K562 (cell line): ENCODE measurements at regions not wholly inside any gene's neighbourhood (a gene's known extent, or its start where the extent isn't known, plus 50 kb on each side); places are given as distances from the start of the nearest gene placed in this dataset.

ENCODE experiments used
- ATAC-seq: fragments of 200-7000 bp; cut with Tn5 transposase; 3 replicates; pipeline ENCODE4 v1.9.1; 2020; ENCODE audit warnings: moderate library complexity
- BruUV-seq: library from RNA; stranded (reverse); fragments of 400-500 nt; replicated peaks from 2 replicates; lab custom pipeline; 2021; lab: Mats Ljungman, UMichigan
- CTCF ChIA-PET: fragments of 300-600 bp; formaldehyde crosslinking; extraction: SDS; loops from one replicate; lab custom pipeline; 2021; ENCODE audit warnings: low intra/inter-chr PET ratio; lab: Yijun Ruan, JAX
- POLR2A ChIA-PET: fragments of 300-600, 350-650 bp; sonication (Branson Sonifier 250); formaldehyde crosslinking; extraction: SDS; loops from one replicate; lab custom pipeline; 2021; ENCODE audit warnings: antibody characterized with exemption, inconsistent platforms; lab: Yijun Ruan, JAX
- DNase-seq, 4 experiments: peaks; one replicate each; pipeline versions ENCODE4 v3.0.0 to v3.0.0-alpha.2; 2011 to 2018; ENCODE audit warnings: low spot score in 3 of 4, mixed read lengths in 3 of 4; ENCODE audit errors: extremely low read depth in 1 of 4
- FAIRE-seq: peaks from 2 replicates; lab custom pipeline; 2011; peaks lifted over from hg19 to GRCh38; lab: Jason Lieb, UNC
- H2AFZ ChIP-seq: 2 replicates; pipeline ENCODE4 v1.6.0; 2011; ENCODE audit warnings: low read depth, low read length, control low read depth, inconsistent platforms
- H3K27ac ChIP-seq: fragments of 200-600 bp; 3 replicates; pipeline ENCODE4 v1.8.0; 2011; ENCODE audit warnings: low read depth, mild to moderate bottlenecking, control low read depth, inconsistent platforms, low read length, moderate library complexity, mixed read lengths; ENCODE audit errors: extremely low read depth
- H3K27me3 ChIP-seq, 2 experiments: fragments of 300-600 bp in 1 of 2; 2 replicates in 1 of 2; 3 replicates in 1 of 2; pipeline versions ENCODE4 v1.6.0 to v1.8.0; 2011; ENCODE audit warnings: inconsistent platforms in 2 of 2, low read length in 2 of 2, mild to moderate bottlenecking in 1 of 2, mixed read lengths in 1 of 2, moderate library complexity in 1 of 2; ENCODE audit not compliant: control insufficient read depth in 2 of 2, insufficient read depth in 2 of 2
- H3K36me3 ChIP-seq: fragments of 300-600 bp; 3 replicates; pipeline ENCODE4 v1.8.0; 2011; ENCODE audit warnings: mild to moderate bottlenecking, low read length, inconsistent platforms; ENCODE audit not compliant: control insufficient read depth, insufficient read depth
- H3K4me1 ChIP-seq, 2 experiments: fragments of 200-600 bp in 1 of 2; replicated peaks in 1 of 2; 2 replicates in 1 of 2; 3 replicates in 1 of 2; pipeline versions ENCODE4 v1.5.1 to v1.8.0; 2011; ENCODE audit warnings: inconsistent platforms in 2 of 2, low read length in 2 of 2, mild to moderate bottlenecking in 1 of 2, mixed read lengths in 1 of 2, moderate library complexity in 1 of 2; ENCODE audit not compliant: control insufficient read depth in 2 of 2, insufficient read depth in 2 of 2
- H3K4me2 ChIP-seq: 2 replicates; pipeline ENCODE4 v1.6.1; 2011; ENCODE audit warnings: low read length, control low read depth, inconsistent platforms, mixed read lengths; ENCODE audit not compliant: insufficient read depth
- H3K4me3 ChIP-seq: fragments of 200-600 bp; sonication (generic), shearing (Covaris generic); 2 replicates; pipeline ENCODE4 v1.5.1; 2016; ENCODE audit warnings: control low read depth, inconsistent platforms
- H3K79me2 ChIP-seq: fragments of 200-600 bp; 3 replicates; pipeline ENCODE4 v1.8.0; 2011; ENCODE audit warnings: low read length, inconsistent platforms; ENCODE audit not compliant: control insufficient read depth, insufficient read depth
- H3K9ac ChIP-seq, 2 experiments: 2 replicates each; pipeline versions ENCODE4 v1.6.0 to v1.6.1; 2011; ENCODE audit warnings: low read depth in 2 of 2, low read length in 2 of 2, control low read depth in 1 of 2, inconsistent platforms in 1 of 2, mild to moderate bottlenecking in 1 of 2, mixed read lengths in 1 of 2; ENCODE audit not compliant: insufficient read depth in 1 of 2
- H3K9me1 ChIP-seq: one replicate; pipeline ENCODE4 v1.6.0; 2011; ENCODE audit warnings: inconsistent platforms, mild to moderate bottlenecking, low read length, moderate library complexity; ENCODE audit not compliant: control insufficient read depth, insufficient read depth
- H3K9me3 ChIP-seq: replicated peaks from 2 replicates; pipeline ENCODE4 v1.5.1; 2011; ENCODE audit warnings: low read depth, low read length, inconsistent platforms; ENCODE audit not compliant: control insufficient read depth, insufficient read depth
- H4K20me1 ChIP-seq: replicated peaks from 2 replicates; pipeline ENCODE4 v1.6.1; 2011; ENCODE audit warnings: low read length, inconsistent platforms, mixed read lengths; ENCODE audit not compliant: control insufficient read depth, insufficient read depth
- GABPB2 ChIP-seq: fragments of 250-450 bp; sonication (Bioruptor Pico); conservative IDR thresholded peaks from 2 replicates; pipeline ENCODE4 v1.5.1; 2021; ENCODE audit warnings: mild to moderate bottlenecking
- MAZ ChIP-seq, 2 experiments: fragments of 450-650 bp in 1 of 2; sonication (generic) in 1 of 2; formaldehyde crosslinking; IDR thresholded peaks in 1 of 2; conservative IDR thresholded peaks in 1 of 2; 2 replicates each; pipeline versions ENCODE4 v1.4.0 to v1.5.0; 2020; ENCODE audit warnings: mild to moderate bottlenecking in 1 of 2, missing genetic modification reagents in 1 of 2
- MEF2A ChIP-seq: IDR thresholded peaks from 2 replicates; pipeline ENCODE4 v1.6.1; 2011; ENCODE audit warnings: low read depth, mild to moderate bottlenecking, low read length, moderate library complexity; ENCODE audit not compliant: control insufficient read depth
- RB1 ChIP-seq: fragments of 450-650 bp; IDR thresholded peaks from 2 replicates; pipeline ENCODE4 v1.6.1; 2017; ENCODE audit warnings: low read depth, mild to moderate bottlenecking
- TSHZ1 ChIP-seq: fragments of 250-450 bp; sonication (Bioruptor Pico); IDR thresholded peaks from 2 replicates; pipeline ENCODE4 v1.4.0; 2020; ENCODE audit warnings: mild to moderate bottlenecking, moderate library complexity
- YY1 ChIP-seq, 3 experiments: IDR thresholded peaks; 2 replicates each; pipeline ENCODE4 v1.6.1; 2011; ENCODE audit warnings: low read length in 2 of 3, mild to moderate bottlenecking in 2 of 3, moderate library complexity in 2 of 3, borderline replicate concordance in 1 of 3, control low read depth in 1 of 3, low read depth in 1 of 3; ENCODE audit not compliant: insufficient read depth in 3 of 3, insufficient replicate concordance in 2 of 3, control insufficient read depth in 1 of 3, insufficient read length in 1 of 3; ENCODE audit errors: extremely low read depth in 1 of 3
- in situ Hi-C: fragments of 300-500 bp; cut with MboI; formaldehyde crosslinking; loops from 4 replicates; pipeline ENCODE4 v1.15.0; 2018; ENCODE audit warnings: inconsistent platforms, mixed read lengths
- intact Hi-C: fragments of 100-400 bp; cut with micrococcal nuclease; formaldehyde crosslinking; loops from 2 replicates; pipeline ENCODE4 v1.14.2; 2022
- TF ChIP-seq, protein P1 (sequence below): fragments of 450-650 bp; IDR thresholded peaks from 2 replicates; pipeline ENCODE4 v1.6.1; 2018; ENCODE audit warnings: mild to moderate bottlenecking, low read depth; ENCODE audit not compliant: partially characterized antibody

DNA sequence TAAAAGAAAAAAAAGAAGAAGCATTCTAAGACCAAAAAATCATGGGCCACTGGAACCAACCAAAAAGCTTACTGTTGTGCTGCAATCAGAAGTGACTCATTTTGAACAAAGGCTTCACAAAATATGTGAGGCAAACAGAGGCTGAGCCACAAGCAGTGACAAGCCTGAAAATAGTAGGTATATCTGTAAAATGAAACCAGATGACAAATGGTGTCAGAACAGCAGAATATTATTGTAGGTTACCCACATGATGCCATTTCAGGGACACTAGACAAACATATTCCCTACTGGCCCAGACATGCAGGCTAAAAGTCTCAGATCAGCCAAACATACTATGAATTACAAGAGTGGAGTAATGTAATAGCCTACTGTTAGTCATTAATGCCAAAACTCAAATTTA is 1301.8 kb upstream of the DIAPH2 start:
- CTCF ChIA-PET: no interaction called here
- no peaks in the 10 kb centered on the region for H3K9me3 ChIP-seq
- H3K9me1 ChIP-seq: no peaks in the 10 kb centered on the region
- no peak overlapping the region for H3K27ac ChIP-seq
- no peaks in the 10 kb centered on the region for H3K36me3 ChIP-seq
- POLR2A ChIA-PET: no interaction called here
- intact Hi-C loops: no loop called here
- no peak overlapping the region for H3K4me3 ChIP-seq
- H3K79me2 ChIP-seq: no peaks in the 10 kb centered on the region
- in situ Hi-C loops: no loop called here
- H3K9ac ChIP-seq: no peak overlapping the region
- H3K4me1 ChIP-seq: no peaks in the 10 kb centered on the region
- BruUV-seq: no TSS peak
- no peak overlapping the region for H2AFZ ChIP-seq
- no peak for TF ChIP-seq MAZ (CRISPR knock-in tag; conservative IDR thresholded peaks at IDR 0.05 in 1 of 2, IDR thresholded peaks at IDR 0.05 in 1 of 2)
- TF ChIP-seq RB1: no peak
- no peak for TF ChIP-seq YY1 (IDR thresholded peaks at IDR 0.05; ENCODE audit: borderline replicate concordance in 1 of 3, control insufficient read depth in 1 of 3, extremely low read depth in 1 of 3, insufficient read depth in 3 of 3, insufficient read length in 1 of 3, insufficient replicate concordance in 2 of 3, low read depth in 1 of 3, low read length in 2 of 3)
- no peak for TF ChIP-seq TSHZ1 (CRISPR knock-in tag)
- TF ChIP-seq MEF2A: no peak
- TF ChIP-seq, protein P1, sequence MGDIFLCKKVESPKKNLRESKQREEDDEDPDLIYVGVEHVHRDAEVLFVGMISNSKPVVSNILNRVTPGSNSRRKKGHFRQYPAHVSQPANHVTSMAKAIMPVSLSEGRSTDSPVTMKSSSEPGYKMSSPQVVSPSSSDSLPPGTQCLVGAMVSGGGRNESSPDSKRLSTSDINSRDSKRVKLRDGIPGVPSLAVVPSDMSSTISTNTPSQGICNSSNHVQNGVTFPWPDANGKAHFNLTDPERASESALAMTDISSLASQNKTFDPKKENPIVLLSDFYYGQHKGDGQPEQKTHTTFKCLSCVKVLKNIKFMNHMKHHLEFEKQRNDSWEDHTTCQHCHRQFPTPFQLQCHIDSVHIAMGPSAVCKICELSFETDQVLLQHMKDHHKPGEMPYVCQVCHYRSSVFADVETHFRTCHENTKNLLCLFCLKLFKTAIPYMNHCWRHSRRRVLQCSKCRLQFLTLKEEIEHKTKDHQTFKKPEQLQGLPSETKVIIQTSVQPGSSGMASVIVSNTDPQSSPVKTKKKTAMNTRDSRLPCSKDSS: no peak
- no peak for TF ChIP-seq GABPB2 (CRISPR knock-in tag)
- DNase-seq (no peak), FAIRE-seq (no peak), ATAC-seq (no peak)
- H3K4me2 ChIP-seq: no peak overlapping the region
- no peaks in the 10 kb centered on the region for H3K27me3 ChIP-seq
- no peaks in the 10 kb centered on the region for H4K20me1 ChIP-seq
